ENCODE measurements at regions not wholly inside any gene's neighbourhood (a gene's known extent, or its start where the extent isn't known, plus 50 kb on each side); places are given as distances from the start of the nearest gene placed in this dataset.

DNA sequence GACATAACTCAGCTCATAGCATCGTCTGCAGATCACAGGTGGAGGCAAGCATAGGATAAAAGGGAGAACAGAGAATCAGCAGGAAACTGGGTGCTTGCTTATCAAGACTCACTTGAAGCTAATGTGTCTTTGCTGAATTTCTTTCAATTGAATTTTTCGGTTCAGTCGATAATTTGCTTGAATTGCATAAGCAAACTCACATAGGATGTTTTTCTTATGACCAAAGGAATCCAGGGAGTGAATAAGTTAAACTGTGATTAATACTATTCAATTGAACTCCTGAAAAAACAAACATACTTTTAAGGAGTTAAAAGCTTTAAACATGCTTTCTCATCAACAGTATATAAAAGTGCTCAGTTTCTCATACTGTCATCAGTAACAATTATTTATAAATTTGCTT lies 707.1 kb upstream of the ACVR2A start:
- H3K9me3 ChIP-seq: no peaks in the 10 kb centered on the region
- TF ChIP-seq POLR2A (IDR thresholded peaks at IDR 0.05): no peak
- TF ChIP-seq, protein P1, sequence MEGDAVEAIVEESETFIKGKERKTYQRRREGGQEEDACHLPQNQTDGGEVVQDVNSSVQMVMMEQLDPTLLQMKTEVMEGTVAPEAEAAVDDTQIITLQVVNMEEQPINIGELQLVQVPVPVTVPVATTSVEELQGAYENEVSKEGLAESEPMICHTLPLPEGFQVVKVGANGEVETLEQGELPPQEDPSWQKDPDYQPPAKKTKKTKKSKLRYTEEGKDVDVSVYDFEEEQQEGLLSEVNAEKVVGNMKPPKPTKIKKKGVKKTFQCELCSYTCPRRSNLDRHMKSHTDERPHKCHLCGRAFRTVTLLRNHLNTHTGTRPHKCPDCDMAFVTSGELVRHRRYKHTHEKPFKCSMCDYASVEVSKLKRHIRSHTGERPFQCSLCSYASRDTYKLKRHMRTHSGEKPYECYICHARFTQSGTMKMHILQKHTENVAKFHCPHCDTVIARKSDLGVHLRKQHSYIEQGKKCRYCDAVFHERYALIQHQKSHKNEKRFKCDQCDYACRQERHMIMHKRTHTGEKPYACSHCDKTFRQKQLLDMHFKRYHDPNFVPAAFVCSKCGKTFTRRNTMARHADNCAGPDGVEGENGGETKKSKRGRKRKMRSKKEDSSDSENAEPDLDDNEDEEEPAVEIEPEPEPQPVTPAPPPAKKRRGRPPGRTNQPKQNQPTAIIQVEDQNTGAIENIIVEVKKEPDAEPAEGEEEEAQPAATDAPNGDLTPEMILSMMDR (IDR thresholded peaks at IDR 0.05): no peak
- no peaks in the 10 kb centered on the region for H3K4me1 ChIP-seq
- DNase-seq: no peak
- H3K27me3 ChIP-seq: no peaks in the 10 kb centered on the region
- intact Hi-C loops (cut with DNase I): no loop called here
- no peak overlapping the region for H3K27ac ChIP-seq
- H3K36me3 ChIP-seq: no peaks in the 10 kb centered on the region
- H3K4me3 ChIP-seq (replicated peaks in 1 of 3): no peak overlapping the region
- 73 to 74% methylated on average over 3 of the region's 3 CpGs for WGBS, 2 donors

DNA sequence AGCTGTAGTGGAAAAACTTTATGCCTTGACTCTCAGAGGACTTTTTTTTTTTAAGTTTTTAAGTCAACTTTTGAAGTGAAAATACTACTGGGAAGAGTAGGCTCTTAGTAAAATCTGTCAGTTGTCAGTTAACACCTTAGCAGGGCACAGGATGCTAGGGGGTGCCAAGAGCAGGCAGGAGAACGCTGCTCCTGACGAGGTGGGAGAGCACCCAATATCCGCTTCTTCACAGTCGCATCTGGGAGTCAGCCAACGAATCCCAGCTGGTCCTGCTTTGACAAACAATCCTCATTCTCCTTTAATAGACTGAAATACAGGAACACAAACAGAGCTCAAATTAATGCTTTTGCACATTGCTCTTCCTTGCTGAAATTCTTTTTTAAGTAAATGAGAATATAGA lies 709.5 kb upstream of the ACVR2A start:
- H3K9me3 ChIP-seq: no peaks in the 10 kb centered on the region
- WGBS, 2 donors: 67 to 70% methylated on average over 5 of the region's 5 CpGs

DNA sequence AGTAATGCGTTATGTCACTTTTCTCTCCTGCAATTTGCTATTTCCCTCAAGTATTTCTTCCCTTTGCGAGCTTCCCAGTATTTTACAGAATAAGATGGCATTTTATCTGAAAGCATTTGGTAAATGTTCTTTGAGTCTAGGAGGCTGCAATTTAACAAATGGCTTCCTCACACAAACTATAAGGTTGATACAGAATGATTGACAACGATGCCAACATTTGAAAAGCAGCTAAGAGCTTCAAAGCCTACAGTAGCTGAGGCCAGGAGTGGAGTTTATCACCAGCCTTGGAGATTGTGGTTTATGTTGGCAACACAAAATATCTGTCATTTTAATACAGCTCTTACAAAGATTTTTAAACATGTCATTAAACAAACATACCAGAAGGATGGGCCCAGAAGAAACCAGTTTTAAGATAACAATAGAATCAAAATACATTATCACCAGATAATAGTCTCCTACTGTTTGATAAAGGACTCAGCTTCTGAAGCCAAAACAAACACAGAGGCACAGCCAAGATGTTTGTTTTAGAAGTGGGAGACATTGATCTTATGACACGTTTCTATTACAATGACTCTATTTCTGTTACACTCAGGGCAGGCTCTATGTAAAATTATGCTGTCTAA lies 711.4 kb upstream of the ACVR2A start:
- 69 to 70% methylated on average over 4 of the region's 4 CpGs for WGBS, 2 donors
- TF ChIP-seq, protein P1 (IDR thresholded peaks at IDR 0.05): no peak
- TF ChIP-seq POLR2A (IDR thresholded peaks at IDR 0.05): no peak

More for the DNA sequence above, 709.5 kb upstream of the ACVR2A start:
- Histone ChIP-seq H3K4me1 (no peaks in the 10 kb centered on the region), H3K36me3 (no peaks in the 10 kb centered on the region), H3K27ac (no peak overlapping the region), H3K4me3 (replicated peaks in 1 of 3) (no peak overlapping the region), H3K27me3 (no peaks in the 10 kb centered on the region)
- TF ChIP-seq, protein P1 (IDR thresholded peaks at IDR 0.05): no peak
- no peak for TF ChIP-seq POLR2A (IDR thresholded peaks at IDR 0.05)
- intact Hi-C loops (cut with DNase I): no loop called here
- DNase-seq: no peak

DNA sequence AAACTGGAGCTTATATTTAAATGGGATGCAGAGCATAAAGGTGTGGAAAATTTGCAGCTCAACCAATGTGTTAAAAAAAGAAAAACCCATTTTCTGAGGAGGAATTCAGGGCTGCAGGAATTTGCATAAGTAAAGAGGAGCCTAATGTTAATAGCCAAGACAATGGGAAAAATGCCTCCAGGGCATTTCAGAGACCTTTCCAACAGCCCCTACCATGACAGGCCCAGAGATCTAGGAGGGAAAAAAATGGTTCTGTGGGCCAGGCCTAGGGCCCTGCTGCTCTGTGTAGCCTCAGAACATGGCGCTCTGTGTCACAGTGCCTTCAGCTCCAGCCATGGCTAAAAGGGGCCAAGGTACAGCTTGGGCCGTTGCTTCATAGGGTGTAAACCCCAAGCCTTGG lies 719.7 kb upstream of the ACVR2A start:
- TF ChIP-seq, protein P1 (IDR thresholded peaks at IDR 0.05): no peak
- intact Hi-C loops (cut with DNase I): no loop called here
- no peak overlapping the region for H3K27ac ChIP-seq
- no peaks in the 10 kb centered on the region for H3K9me3 ChIP-seq
- no peaks in the 10 kb centered on the region for H3K27me3 ChIP-seq
- no peak for DNase-seq
- WGBS, 2 donors: 83 to 95% methylated on average over 2 of the region's 2 CpGs
- no peak overlapping the region for H3K4me3 ChIP-seq (replicated peaks in 1 of 3)
- no peaks in the 10 kb centered on the region for H3K4me1 ChIP-seq
- no peaks in the 10 kb centered on the region for H3K36me3 ChIP-seq

More for the DNA sequence above, 711.4 kb upstream of the ACVR2A start:
- intact Hi-C loops (cut with DNase I): no loop called here
- no peak overlapping the region for H3K27ac ChIP-seq
- H3K27me3 ChIP-seq: no peaks in the 10 kb centered on the region
- H3K4me1 ChIP-seq: no peaks in the 10 kb centered on the region
- H3K9me3 ChIP-seq: no peaks in the 10 kb centered on the region
- H3K36me3 ChIP-seq: no peaks in the 10 kb centered on the region
- DNase-seq: no peak
- H3K4me3 ChIP-seq (replicated peaks in 1 of 3): no peak overlapping the region

DNA sequence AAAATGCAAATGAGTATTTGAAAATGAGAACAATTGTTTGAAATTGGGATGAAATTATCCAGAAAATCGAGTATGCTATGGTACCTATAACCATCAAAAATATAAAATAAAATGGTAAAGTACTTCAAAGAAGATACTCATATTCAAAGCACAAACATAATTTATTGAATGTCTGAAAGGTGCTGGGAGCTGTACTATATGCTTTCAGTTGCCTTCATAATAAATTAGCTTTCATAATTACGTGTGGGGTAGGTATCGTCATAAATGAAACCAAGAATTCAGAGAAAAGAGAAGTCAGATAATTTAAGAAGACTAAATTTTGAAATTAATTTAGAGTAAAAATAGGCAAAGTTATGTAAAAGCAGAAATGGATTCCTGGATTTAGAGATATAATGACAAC lies 721.9 kb upstream of the ACVR2A start:
- intact Hi-C loops (cut with DNase I): no loop called here
- no peak for TF ChIP-seq POLR2A (IDR thresholded peaks at IDR 0.05)
- TF ChIP-seq, protein P1 (IDR thresholded peaks at IDR 0.05): no peak

More for the DNA sequence above, 721.9 kb upstream of the ACVR2A start:
- H3K27me3 ChIP-seq: no peaks in the 10 kb centered on the region
- DNase-seq: no peak
- H3K9me3 ChIP-seq: no peaks in the 10 kb centered on the region
- no peak overlapping the region for H3K27ac ChIP-seq
- WGBS, 2 donors: 80 to 87% methylated on average over 3 of the region's 3 CpGs
- no peak overlapping the region for H3K4me3 ChIP-seq (replicated peaks in 1 of 3)
- H3K4me1 ChIP-seq: no peaks in the 10 kb centered on the region
- no peaks in the 10 kb centered on the region for H3K36me3 ChIP-seq
